Astrocyte of the cerebellum (primary cell): ENCODE measurements at regions not wholly inside any gene's neighbourhood (a gene's known extent, or its start where the extent isn't known, plus 50 kb on each side); places are given as distances from the start of the nearest gene placed in this dataset.

ENCODE experiments used
- DNase-seq: peaks from one replicate; pipeline ENCODE4 v3.0.0-alpha.2; 2011; ENCODE audit warnings: low read depth
- H3K4me3 ChIP-seq: 2 replicates; pipeline ENCODE4 v1.5.1; 2011; ENCODE audit warnings: mild to moderate bottlenecking, low read depth, low read length, moderate library complexity
- CTCF ChIP-seq: IDR thresholded peaks from 2 replicates; pipeline ENCODE4 v1.5.1; 2012; ENCODE audit warnings: low read length, low read depth, moderate library complexity, mild to moderate bottlenecking; ENCODE audit errors: missing control alignments
- in situ Hi-C: cut with HindIII; loops from 2 replicates; pipeline ENCODE4 v1.10.0; 2017; ENCODE audit warnings: low sequenced_read_pairs

- no peak for DNase-seq
- no peak for TF ChIP-seq CTCF
- in situ Hi-C loops, result no loop called here
Measured at GRCh38 chr1:218501161-218501560, 156.0 kb downstream of the TGFB2 start.

GRCh38 chr1:218502383-218502782 lies 157.2 kb downstream of the TGFB2 start:
- no peak for TF ChIP-seq CTCF
- in situ Hi-C loops, result no loop called here

More at GRCh38 chr1:218501161-218501560, 156.0 kb downstream of the TGFB2 start:
- H3K4me3 ChIP-seq, result no peak overlapping the region

GRCh38 chr1:218503102-218503501 lies 158.0 kb downstream of the TGFB2 start:
- TF ChIP-seq CTCF, result no peak
- DNase-seq, result no peak
- no peak overlapping the region for H3K4me3 ChIP-seq
- in situ Hi-C loops, result no loop called here

More at GRCh38 chr1:218502383-218502782, 157.2 kb downstream of the TGFB2 start:
- no peak overlapping the region for H3K4me3 ChIP-seq
- no peak for DNase-seq

GRCh38 chr1:218507355-218508002 lies 162.3 kb downstream of the TGFB2 start:
- in situ Hi-C loops, result no loop called here
- DNase-seq, result no peak
- no peak for TF ChIP-seq CTCF
- H3K4me3 ChIP-seq, result no peak overlapping the region

GRCh38 chr1:218510153-218510772 lies 165.1 kb downstream of the TGFB2 start:
- TF ChIP-seq CTCF, result no peak
- in situ Hi-C loops, result no loop called here
- H3K4me3 ChIP-seq, result no peak overlapping the region
- DNase-seq, result no peak

GRCh38 chr1:218513328-218513727 lies 168.2 kb downstream of the TGFB2 start:
- in situ Hi-C loops, result no loop called here
- DNase-seq, result no peak
- no peak for TF ChIP-seq CTCF
- H3K4me3 ChIP-seq, result no peak overlapping the region
